HG02852 (cell line): ENCODE measurements at regions not wholly inside any gene's neighbourhood (a gene's known extent, or its start where the extent isn't known, plus 50 kb on each side); places are given as distances from the start of the nearest gene placed in this dataset.
"Not testable (repeated sequence)": the region's sequence is repeated elsewhere in the genome, so short reads cannot be mapped to it uniquely, and the experiment has no call there.

ENCODE experiments used
- ATAC-seq: cut with Tn5 transposase; IDR thresholded peaks from one replicate; pipeline ENCODE4 v1.9.1; 2021; ENCODE audit warnings: mild to moderate bottlenecking, moderate library complexity; ENCODE audit not compliant: unreplicated experiment

DNA sequence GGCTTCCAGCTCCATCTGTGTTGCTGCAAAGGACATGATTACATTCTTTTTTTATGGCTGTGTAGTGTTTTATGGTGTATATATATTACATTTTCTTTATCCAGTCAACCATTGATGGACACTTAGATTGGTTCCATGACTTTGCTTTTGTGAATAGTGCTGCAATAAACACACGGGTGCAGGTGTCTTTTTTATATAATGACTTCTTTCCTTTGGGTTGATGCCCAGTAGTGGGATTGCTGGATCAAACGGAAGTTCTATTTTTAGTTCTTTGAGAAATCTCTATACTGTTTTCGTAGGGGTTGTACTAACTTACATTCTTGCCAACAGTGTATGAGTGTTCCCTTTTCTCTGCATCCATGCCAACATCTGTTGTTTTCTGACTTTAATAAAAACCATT is 189.7 kb downstream of the ACTR3B start:
- ATAC-seq, result no peak

DNA sequence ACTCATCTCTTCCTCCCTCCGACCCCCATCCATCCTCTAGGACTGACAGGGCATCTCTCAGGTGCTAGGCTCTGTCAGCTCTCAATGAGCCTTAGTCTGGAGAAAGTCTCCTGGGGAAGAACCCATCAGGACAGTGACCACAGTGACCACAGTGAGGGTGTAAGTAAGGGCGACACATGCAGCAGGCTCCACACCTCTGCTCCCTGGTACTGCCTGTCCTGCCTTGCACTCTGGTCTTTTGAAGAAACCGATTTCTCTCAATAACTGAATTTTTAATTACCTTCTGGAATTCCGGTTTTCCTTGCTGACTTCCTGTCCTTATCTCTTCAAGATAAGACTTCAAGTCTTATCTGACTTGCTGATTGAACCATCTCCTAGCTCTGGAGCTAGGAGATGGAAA is 190.2 kb downstream of the ACTR3B start:
- no peak for ATAC-seq

DNA sequence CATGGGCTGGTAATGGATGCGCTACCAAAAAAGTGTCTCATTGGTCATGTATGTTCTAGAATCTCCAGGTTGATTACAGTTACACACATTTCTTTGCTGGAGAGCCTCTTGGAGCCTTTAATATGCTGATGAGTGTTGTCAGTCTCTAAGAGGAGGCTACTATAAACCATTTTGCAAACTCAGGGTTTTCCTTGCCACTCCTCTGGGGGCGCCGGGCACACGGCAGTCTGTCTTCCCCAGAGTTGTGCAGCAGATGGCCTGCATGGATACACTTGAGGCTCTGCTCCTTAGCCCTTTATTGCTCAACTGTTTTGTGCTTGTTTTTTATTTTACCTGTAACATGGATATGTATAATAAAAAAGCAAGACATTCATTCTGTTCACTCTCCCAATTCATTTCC is 196.5 kb downstream of the ACTR3B start:
- no peak for ATAC-seq

DNA sequence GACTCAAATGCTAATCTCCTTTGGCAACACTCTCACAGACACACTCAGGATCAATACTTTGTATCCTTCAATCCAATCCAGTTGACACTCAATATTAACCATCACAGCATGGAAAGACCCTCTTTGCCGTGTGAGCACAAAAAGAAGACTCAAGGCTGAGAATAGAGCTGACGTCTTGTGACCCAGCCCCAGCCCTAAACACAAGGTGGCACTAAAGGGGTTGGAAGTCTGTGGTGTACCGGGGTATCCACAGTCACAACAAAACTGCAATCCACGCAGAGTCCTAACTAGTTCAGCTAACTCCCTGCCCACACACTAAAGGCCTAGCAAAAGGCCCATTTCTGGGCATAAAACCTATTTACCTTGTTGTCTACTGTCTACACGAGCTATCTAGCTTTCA is 200.1 kb downstream of the ACTR3B start:
- ATAC-seq, result no peak

DNA sequence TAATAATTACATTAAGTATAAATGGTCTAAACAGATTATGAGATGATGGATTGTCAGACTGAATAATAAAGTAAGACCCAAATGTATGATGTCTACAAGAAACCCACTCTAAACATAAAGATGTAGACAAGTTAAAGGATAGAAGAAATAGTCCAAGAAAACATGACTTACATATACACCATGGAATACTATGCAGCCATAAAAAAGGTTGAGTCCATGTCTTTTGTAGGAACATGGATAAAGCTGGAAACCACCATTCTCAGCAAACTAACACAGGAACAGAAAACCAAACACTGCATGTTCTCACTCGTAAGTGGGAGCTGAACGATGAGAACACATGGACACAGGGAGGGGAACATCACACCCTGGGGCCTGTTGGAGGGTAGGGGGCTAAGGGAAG is 202.2 kb downstream of the ACTR3B start:
- ATAC-seq, result not testable (repeated sequence)

DNA sequence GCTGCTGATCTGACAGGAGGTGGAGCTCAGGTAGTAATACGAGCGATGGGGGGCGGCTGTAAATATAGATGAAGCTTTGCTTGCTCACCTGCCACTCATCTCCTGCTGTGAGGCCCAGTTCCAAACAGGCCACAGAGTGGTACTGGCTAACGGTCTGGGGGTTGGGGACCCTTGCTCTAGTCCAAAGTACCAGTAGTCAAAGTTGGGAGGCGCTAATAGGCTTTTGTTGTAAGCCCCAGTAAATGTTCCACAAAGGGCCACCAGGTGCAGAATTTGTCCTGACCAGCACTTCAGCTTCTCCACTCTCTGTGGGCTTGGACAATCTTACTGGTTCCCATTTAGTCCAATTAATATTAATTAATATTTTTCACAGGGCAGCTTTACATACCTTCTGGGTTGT is 206.6 kb downstream of the ACTR3B start:
- no peak for ATAC-seq

DNA sequence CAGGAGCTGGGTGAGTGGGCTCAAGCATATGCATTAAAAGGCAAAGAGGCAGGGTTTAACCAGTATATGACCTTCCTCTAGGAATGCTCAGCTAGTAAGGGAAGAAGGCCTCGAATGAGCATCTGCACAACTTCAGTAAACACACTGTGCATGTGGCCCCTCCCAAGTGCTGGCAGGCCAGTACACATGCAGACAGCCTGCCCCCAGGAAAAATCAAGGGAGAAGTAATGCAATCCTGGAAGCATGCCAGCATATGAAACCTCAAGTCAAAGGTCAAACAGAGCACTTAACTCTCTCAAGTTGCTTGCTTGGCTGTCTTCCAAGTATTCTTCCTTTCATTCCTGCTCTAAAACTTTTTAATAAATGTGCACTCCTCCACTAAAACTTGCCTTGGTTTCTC is 208.4 kb downstream of the ACTR3B start:
- no peak for ATAC-seq

DNA sequence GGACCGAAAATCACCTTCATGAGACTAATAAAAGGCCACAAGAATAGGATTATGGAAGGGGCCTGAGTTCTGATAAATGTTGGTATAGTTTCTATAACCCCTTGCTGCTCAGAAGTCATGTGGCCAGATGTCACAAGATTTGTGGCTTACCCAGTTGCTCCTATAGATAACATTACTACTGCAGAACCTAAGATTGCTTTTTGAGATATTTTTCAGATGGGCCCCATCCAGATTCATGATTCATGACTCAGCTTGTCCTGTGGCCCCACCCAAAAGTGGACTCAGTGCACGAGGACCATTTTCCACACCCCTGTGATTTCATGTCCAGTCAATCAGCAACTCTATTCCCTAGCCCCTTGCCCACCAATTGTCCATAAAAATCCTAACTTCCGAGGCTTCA is 209.0 kb downstream of the ACTR3B start:
- ATAC-seq, result no peak

DNA sequence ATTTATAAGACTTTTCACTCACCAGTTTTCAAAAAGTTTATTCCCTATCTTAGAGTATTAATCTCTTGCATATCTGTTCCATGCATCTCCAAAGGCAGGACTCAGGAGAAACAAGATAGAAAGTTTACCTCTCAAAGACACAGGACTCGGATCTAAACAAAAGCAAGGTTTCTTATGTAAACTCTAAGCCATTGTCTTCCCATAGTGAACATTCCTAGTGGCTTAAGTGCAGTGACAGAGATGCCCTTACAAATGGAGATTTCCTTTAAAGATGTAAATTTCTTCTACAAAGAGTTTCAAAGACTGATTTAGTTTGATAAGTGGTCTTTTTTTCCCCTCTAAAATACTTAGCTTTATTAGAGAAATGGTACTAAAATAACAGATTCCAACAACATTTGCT is 209.8 kb downstream of the ACTR3B start:
- no peak for ATAC-seq

DNA sequence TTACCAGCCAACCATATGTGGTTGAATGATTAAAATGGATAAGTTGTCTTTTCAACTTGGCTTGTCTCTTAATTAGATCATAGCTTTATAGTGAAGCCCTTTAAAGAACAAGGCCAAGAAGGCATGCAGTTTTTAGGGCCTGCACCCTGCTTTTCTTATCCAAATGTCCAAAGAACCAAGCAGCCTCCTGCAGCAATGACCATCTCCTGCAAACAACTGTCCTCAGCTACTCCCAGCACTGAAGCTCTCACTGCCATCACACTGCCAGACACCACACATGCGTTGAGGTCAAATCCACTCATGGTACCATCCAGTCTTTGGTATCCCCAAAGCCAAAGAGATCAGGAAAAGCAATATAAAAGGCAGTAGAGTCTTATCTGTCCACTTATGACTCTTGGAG is 210.3 kb downstream of the ACTR3B start:
- no peak for ATAC-seq

DNA sequence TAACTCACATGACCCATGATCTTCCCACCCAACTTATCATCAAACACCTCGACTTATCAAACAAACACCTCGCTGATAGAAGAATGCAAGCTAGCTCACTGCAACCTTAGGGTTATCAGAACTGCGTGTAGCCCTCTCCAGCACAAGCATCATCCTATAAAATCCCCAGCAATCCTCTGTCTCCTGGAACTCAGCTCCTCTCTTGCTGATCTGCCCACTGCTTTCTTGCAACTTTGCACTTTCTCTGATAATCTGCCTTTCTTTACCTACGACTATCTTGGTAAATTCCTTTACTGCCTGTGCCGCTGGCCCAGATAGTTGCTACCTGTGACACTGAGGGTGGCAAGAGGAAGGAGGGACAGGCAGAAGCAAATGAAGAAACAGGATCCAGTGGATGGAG is 210.9 kb downstream of the ACTR3B start:
- no peak for ATAC-seq

DNA sequence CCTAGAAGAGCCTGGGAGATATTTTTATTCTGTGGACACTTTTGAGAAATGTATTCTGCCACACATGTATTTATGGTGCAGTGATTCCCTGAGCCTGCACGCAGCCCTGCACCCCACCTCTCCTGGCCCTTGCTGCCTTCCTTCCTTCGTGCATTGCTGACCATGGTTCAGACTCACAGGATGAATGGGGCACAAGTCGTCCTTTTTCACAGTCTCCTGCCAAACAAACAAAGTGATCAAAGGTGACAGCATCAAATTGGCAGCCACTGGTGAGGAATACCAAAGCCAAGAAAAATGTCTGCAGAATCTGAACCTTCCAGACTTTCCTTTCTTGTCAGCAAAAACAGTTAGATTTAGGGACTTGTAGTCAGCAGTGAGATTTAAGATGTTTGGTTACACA is 215.0 kb downstream of the ACTR3B start:
- ATAC-seq, result no peak

DNA sequence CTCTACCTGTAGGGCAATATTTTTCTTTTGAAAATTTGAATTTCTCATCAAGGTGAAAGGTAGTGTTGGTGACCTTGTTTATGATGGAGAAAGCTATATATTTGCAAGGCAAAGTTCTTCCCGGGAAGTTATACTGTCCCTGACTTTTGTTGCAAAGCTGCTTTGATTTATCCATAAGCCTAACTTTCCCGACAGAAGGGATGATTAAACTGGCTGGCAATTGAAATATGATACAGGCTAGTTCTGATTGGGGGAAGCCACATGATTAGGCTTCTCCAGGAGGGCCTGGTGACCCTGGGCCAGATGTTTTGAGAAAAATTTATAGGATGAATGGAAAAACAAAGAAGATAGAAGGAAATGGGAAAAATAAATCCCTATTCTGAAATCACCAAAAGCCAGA is 215.5 kb downstream of the ACTR3B start:
- ATAC-seq, result no peak

DNA sequence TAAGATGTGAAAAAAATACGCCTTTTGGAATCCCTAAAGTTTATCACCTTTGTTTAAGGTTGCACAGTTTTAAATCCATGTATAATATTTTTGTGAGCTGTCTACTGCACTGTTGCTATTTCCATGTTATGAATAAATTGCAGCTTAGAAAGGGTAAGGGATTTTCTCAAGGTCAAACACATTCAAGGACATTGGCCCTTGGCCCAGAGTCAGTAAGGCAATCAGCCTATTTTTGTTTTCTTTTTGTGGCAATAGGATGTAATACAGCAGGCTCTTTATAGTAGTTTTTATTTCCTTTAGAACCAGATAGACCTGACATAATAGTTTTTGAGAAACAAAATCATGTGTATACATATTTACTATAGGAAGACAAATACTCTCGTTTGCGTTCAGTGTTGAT is 219.8 kb downstream of the ACTR3B start:
- no peak for ATAC-seq

DNA sequence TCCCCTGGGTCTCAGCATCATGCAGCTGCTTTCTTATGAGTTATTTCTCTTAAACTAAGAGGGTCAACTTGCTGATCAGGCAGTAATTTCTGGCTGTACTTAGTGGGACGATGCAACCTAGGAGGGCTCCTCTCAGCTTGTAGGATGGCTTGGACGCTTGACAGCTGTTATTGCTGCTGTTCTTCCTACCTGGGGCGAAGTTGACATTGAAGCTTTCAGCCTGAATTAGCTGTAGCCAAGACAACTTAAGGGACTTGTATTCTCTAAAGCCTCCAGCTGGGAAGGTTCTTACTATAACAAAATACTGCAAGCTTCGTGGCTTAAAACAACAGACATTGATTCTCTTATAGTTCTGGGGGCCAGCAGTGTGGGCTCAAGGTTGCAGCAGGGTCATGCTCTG is 224.9 kb downstream of the ACTR3B start:
- no peak for ATAC-seq

DNA sequence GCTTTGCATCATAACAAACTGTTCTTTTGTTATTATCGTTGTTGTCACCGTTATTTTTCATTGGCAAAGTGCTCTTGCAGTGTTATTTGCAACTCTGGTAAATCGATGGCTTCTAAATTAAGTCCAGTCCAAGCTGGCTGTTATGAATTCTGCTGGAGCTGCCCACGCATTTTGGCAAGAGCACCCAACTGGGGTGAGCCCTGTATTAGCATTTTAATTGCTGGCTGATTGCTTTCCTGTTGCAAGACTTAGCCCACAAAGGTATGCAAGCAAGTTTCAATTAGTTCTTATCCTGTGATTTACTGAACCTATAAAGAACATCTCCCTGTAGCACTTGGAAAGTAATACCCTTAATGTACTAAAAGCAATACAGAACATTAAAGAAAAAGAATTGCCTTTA is 226.8 kb downstream of the ACTR3B start:
- ATAC-seq, result no peak

DNA sequence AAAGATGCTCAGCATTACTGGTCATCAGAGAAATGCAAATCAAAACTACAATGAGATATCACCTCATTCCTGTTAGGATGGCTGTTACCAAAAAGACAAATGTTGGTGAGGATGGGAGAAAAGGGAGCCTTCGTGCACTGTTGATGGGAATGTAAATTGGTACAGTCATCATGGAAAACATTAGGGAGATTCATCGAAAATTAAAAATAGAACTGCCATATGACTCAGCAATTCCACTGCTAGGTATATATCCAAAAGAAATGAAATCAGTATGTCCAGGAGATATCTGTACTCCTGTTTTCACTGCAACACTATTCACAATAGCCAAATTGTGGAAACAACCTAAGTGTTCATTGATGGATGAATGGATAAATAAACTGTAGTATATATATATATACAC is 228.1 kb downstream of the ACTR3B start:
- no peak for ATAC-seq

DNA sequence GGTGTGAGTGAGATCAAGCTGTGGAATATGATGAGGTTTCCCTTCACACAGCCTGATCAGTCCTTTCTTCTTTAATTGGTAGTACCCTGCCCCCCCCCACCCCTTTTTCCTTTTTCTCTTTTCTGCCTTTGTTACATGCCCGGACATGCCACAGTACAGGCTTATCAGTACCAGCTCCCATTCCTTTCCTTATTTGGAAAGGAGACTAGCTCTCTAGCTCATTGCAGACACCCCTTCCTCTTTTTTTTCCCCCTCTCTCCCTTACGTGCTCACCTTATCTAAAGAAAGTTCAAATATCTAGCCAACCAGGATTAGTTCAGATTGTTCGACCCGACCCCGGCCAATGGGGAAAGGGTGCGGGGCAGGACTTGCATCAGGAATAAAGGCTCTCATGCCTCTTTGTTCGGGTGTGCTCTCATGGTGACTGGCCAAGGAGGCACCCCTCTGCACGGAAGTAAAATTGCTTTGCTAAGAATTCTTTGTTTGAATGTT is 230.4 kb downstream of the ACTR3B start:
- no peak for ATAC-seq

DNA sequence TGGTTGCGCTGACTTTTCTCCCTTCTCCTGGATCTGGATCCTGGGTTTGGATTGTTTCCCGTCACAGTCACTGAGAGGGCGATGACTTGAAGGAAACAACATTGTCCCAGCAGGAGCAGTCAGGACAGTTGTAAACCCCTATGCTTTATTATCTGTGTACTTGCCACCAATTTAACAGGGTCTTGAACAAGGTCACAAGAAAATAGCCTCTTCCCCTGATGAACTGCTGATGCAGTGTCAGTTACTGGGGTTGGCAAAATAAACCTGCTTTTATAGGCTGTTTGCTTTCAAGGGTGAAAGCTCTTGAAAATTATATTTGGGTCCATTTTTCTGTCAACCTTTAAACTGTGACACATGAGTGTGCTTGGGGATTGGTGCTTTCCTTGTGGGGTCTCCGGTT is 238.9 kb downstream of the ACTR3B start:
- no peak for ATAC-seq

DNA sequence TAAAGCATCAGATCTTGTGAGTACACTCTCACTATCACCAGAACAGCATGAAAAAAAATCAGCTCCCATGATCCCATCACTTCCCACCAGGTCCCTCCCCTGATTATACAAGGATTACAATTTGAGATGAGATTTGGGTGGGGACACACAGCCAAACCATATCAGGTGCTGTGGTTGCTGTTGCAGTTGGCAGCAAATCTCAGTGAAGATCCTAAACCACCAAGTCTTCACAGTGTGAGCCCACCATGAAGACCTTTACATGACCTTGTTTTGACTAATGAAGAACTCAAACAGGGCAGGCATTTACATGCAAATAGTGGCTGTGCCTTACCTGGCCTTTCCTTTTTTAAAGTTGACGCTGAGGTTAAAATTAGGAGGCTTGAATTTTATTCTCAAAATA is 242.6 kb downstream of the ACTR3B start:
- ATAC-seq, result no peak

DNA sequence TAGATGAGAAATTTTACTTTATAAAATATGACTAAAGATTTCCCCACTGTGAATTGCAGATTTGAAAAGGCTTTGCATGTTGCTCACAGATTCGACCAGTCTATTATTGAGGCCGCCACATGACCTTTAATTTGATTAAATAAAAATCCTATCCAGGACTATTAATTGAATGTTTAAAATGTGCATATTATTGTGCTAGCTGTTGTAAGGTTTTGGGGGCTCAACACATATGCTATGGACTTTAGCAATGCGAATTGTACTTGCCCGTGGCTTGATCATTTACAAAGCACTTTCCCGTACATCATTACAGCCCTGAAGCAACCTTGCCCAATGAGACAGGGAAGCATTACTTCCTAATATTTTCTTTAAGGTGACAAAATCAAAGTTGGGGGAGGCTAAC is 243.0 kb downstream of the ACTR3B start:
- no peak for ATAC-seq

DNA sequence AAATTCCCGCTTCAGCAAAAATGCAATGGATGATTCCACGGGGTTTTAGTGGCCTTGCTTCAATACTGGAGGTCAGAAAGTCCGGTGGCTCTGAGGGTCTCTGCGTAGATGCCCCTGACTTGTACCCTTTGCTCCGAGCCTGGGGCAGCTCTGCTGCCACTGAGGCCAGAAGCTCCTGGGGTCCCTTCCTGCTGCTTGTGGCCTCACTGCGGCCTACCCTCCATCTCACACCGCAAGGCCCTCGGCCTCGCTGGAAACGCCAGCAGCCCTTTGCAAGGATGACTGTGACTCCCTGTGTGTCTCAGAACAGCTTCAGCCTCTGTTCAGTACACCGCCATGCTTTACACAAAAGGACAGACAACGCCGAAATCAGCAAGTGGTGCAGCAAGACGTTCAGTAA is 244.8 kb downstream of the ACTR3B start:
- no peak for ATAC-seq

DNA sequence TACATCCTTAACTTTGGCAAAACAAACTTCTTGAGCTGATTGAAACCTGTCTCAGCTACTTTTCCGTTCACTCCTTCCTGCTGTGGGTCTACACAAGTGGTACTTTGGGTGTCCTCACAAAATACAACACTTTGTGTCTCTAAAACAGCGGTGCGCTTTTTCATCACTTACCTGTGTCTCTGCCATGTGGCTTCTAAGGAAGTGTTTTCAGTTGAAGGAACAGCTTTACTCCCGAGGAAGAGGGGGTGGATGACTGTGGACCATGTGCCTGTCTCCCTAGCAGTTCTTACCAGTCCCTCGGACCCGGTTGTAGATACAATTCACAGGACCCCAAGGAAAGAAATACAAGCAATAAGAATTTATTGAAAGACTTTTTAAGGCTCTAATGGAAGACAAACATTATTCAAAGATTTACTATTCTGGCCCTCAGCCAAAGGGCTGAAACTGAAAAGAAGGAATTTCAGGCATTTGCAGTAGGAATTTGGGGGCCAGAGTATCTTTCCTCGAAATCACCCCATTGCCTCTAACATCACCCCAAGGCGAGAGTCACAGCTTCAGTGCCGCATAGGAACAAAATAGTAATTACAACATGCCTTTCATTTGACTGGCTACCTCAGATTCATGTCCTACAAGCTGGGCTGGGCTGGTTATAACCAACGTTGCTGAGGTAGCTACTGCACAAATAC is 246.3 kb downstream of the ACTR3B start:
- ATAC-seq, result no peak
